Thoracic aorta (tissue), 2 donors: ENCODE measurements at regions not wholly inside any gene's neighbourhood (a gene's known extent, or its start where the extent isn't known, plus 50 kb on each side); places are given as distances from the start of the nearest gene placed in this dataset.
A peak's percentile ranks its signal among the peaks of the same experiment; 100 is the strongest.

Experiments
- ATAC-seq: fragments of 150-250 bp; one replicate; pipeline ENCODE4 v1.8.0; 2017; ENCODE audit warnings: low read depth; ENCODE audit not compliant: insufficient number of reproducible peaks, low FRiP score
- DNase-seq: peaks from one replicate; pipeline ENCODE4 v3.0.0-alpha.2; 2020; ENCODE audit warnings: low spot score
- H3K27ac ChIP-seq, 2 donors: fragments of 200-600 bp; sonication (generic); 1 replicate in 1 of 2; 2 replicates in 1 of 2; pipeline ENCODE4 v1.5.1; 2016; ENCODE audit warnings: mild to moderate bottlenecking in 2 of 2, moderate library complexity in 2 of 2
- H3K27me3 ChIP-seq: fragments of 200-600 bp; sonication (generic); replicated peaks from 2 replicates; pipeline ENCODE4 v1.6.0; 2016; ENCODE audit warnings: mild to moderate bottlenecking; ENCODE audit not compliant: insufficient read depth
- H3K36me3 ChIP-seq: fragments of 200-600 bp; sonication (generic); one replicate; pipeline ENCODE4 v1.5.1; 2016
- H3K4me1 ChIP-seq, 2 donors: fragments of 200-600 bp; sonication (generic); 1 replicate in 1 of 2; 2 replicates in 1 of 2; pipeline versions ENCODE4 v1.5.1 to v1.6.0; 2016; ENCODE audit warnings: low read depth in 2 of 2, mild to moderate bottlenecking in 1 of 2; ENCODE audit not compliant: control insufficient read depth in 1 of 2
- H3K4me3 ChIP-seq: fragments of 200-600 bp; sonication (generic); 2 replicates; pipeline ENCODE4 v1.5.1; 2016; ENCODE audit warnings: mild to moderate bottlenecking
- H3K9me3 ChIP-seq: fragments of 200-600 bp; sonication (generic); 2 replicates; pipeline ENCODE4 v1.5.1; 2016
- TF ChIP-seq, protein P1 (sequence below): fragments of 200-600 bp; sonication (generic); IDR thresholded peaks from one replicate; pipeline ENCODE4 v1.5.1; 2019; ENCODE audit warnings: antibody characterized with exemption

DNA sequence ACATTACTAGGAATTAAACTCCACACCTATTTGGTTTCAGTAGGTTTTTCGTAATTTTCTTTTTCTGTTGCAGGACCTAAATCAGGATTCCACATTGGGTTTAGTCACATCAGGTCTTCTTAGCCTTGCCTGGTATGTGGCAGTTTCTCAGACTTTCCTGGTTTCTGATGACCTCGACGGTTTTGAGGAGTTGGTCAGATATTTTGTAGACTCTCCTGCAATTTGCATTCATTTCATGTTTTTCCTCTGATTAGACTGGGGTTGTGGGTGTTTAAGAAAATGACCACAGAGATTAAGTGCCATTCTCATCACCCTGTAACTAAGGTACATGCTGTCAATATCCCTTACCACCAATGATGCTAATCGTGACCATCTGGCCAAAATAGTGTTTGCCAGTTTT is 97.3 kb upstream of the ST6GAL2 start:
- TF ChIP-seq, protein P1, sequence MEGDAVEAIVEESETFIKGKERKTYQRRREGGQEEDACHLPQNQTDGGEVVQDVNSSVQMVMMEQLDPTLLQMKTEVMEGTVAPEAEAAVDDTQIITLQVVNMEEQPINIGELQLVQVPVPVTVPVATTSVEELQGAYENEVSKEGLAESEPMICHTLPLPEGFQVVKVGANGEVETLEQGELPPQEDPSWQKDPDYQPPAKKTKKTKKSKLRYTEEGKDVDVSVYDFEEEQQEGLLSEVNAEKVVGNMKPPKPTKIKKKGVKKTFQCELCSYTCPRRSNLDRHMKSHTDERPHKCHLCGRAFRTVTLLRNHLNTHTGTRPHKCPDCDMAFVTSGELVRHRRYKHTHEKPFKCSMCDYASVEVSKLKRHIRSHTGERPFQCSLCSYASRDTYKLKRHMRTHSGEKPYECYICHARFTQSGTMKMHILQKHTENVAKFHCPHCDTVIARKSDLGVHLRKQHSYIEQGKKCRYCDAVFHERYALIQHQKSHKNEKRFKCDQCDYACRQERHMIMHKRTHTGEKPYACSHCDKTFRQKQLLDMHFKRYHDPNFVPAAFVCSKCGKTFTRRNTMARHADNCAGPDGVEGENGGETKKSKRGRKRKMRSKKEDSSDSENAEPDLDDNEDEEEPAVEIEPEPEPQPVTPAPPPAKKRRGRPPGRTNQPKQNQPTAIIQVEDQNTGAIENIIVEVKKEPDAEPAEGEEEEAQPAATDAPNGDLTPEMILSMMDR, result no peak
- DNase-seq (no peak), ATAC-seq (no peak)
- Histone ChIP-seq H3K36me3 (no peaks in the 10 kb centered on the region), H3K27ac (no peak overlapping the region), H3K4me1 (no peaks in the 10 kb centered on the region), H3K4me3 (no peak overlapping the region), H3K27me3 (no peaks in the 10 kb centered on the region), H3K9me3 (no peaks in the 10 kb centered on the region)

DNA sequence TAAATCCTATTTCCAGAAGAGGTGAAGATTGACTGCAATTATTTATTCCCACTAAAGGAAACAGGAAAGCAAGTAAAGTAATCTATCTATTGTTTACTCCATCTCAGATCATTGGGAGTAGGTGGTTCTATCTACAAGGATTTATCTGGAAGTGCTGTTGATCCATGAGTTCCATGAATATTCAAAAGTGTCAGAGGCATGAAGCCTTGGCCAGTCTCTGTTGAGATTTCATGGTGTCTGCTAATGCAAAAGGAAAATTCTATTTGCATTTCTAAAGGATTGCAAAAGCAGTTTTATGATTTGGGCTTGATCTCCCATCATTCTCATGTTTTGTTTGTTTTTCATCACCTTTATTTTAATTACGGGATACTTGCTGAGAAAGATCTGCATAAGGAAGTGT is 102.4 kb upstream of the ST6GAL2 start:
- TF ChIP-seq, protein P1, result no peak
- DNase-seq (no peak), ATAC-seq (no peak)
- Histone ChIP-seq H3K27ac (no peak overlapping the region), H3K9me3 (no peaks in the 10 kb centered on the region), H3K4me3 (no peak overlapping the region), H3K36me3 (no peaks in the 10 kb centered on the region), H3K4me1 (no peaks in the 10 kb centered on the region), H3K27me3 (no peaks in the 10 kb centered on the region)

DNA sequence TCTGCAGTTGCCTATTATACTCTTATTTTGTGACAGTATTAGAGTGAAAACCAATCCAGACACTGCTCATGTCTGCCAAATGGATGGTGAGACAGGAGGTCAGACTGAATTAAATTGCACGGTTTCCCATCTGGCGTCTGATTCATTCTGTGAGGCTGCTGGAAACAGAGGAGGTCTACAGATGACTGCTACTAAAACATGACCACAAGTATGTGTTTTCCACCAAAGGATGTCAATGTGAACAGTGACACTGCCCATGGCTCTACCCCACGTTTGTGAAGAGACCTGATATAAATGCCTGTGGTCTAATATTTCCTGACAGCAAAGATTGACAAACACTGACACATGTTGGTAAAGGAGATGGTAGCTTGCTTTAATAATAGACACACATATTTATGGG is 104.3 kb upstream of the ST6GAL2 start:
- TF ChIP-seq, protein P1, result no peak
- Histone ChIP-seq H3K27me3 (no peaks in the 10 kb centered on the region), H3K4me3 (no peak overlapping the region), H3K9me3 (no peaks in the 10 kb centered on the region), H3K36me3 (no peaks in the 10 kb centered on the region), H3K27ac (no peak overlapping the region), H3K4me1 (peaks cover 0 to 3% of the 10 kb centered on the region in 2 donors)
- ATAC-seq (no peak), DNase-seq (no peak)

DNA sequence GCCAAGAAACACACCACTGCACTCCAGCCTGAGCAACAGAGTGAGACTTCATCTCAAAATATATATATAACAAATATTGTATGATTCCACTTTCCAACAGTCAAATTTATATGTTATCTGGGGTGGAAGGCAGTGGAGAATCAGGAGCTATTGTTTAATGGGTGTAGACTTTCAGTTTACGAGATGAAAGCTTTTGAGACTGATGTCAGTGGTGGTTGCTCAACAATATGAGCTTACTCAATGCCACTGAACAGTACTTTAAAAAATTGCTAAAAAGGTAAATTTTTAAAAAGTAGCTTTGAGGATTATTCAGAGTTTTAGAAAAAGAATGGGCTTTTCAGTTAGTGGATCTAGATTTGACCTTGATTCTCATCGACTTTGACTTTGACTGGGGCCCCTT is 105.9 kb upstream of the ST6GAL2 start:
- Histone ChIP-seq H3K4me1 (peaks cover 0 to 17% of the 10 kb centered on the region in 2 donors), H3K36me3 (no peaks in the 10 kb centered on the region), H3K27me3 (no peaks in the 10 kb centered on the region), H3K27ac (no peak overlapping the region), H3K4me3 (no peak overlapping the region), H3K9me3 (no peaks in the 10 kb centered on the region)
- DNase-seq (no peak), ATAC-seq (no peak)
- TF ChIP-seq, protein P1, result no peak

DNA sequence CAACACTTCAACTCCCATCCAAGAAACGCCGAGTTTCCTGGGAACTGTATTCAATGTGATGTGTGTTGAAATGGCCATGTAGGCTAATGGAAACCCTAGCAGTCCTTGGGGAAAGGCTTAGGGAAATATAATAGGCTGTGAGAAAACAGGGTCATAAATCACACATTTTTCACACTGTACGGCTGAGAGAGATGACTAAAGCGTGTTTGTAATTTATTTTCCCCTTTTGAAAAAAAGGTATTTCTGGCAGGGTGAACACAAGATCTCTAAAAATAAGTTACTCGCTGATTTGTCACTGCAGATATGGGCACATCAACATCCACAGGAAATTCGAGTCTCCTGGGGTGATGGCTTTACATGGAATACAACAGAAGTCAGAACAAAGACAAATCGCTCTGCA is 109.6 kb upstream of the ST6GAL2 start:
- TF ChIP-seq, protein P1, result no peak

More for the DNA sequence above, 109.6 kb upstream of the ST6GAL2 start:
- ATAC-seq (peak; percentile 84), DNase-seq (no peak)
- H3K27me3 ChIP-seq, result no peaks in the 10 kb centered on the region
- H3K27ac ChIP-seq, result peak overlapping the region; percentile 10 to 59
- no peaks in the 10 kb centered on the region for H3K9me3 ChIP-seq
- no peaks in the 10 kb centered on the region for H3K36me3 ChIP-seq
- peak overlapping the region; percentile 44 for H3K4me3 ChIP-seq
- peaks cover 0 to 21% of the 10 kb centered on the region in 2 donors for H3K4me1 ChIP-seq
